Erythroblast (primary cell): ENCODE measurements at regions not wholly inside any gene's neighbourhood (a gene's known extent, or its start where the extent isn't known, plus 50 kb on each side); places are given as distances from the start of the nearest gene placed in this dataset.

ENCODE experiments used
- GATA1 ChIP-seq: IDR thresholded peaks from 2 replicates; pipeline ENCODE4 v1.6.1; 2011; ENCODE audit warnings: low read depth, mild to moderate bottlenecking, control low read depth, low read length, moderate library complexity
- POLR2A ChIP-seq: IDR thresholded peaks from 2 replicates; pipeline ENCODE4 v1.6.1; 2011; ENCODE audit warnings: mild to moderate bottlenecking, low read length

GRCh38 chr6:163739408-163739725 lies 324.8 kb downstream of the QKI start:
- TF ChIP-seq POLR2A, result no peak
- TF ChIP-seq GATA1, result no peak
